Testis (tissue), 2 donors: ENCODE measurements at regions not wholly inside any gene's neighbourhood (a gene's known extent, or its start where the extent isn't known, plus 50 kb on each side); places are given as distances from the start of the nearest gene placed in this dataset.

ENCODE experiments used
- CTCF ChIP-seq, 3 experiments: fragments of 450-650 bp in 2 of 3; fragments of 200-600 bp in 1 of 3; sonication (generic) in 1 of 3; IDR thresholded peaks; one replicate each; pipeline ENCODE4 v1.5.1; 2016 to 2019; ENCODE audit warnings: antibody characterized with exemption in 3 of 3, mild to moderate bottlenecking in 2 of 3, moderate library complexity in 1 of 3
- POLR2A ChIP-seq: fragments of 450-650 bp; IDR thresholded peaks from one replicate; pipeline ENCODE4 v1.6.1; 2017; ENCODE audit warnings: antibody characterized with exemption, mild to moderate bottlenecking, moderate library complexity

GRCh38 chr5:89260254-89260653, 377.3 kb upstream of the MEF2C start:
- TF ChIP-seq CTCF (IDR thresholded peaks at IDR 0.05): no peak
- no peak for TF ChIP-seq POLR2A
